Endothelial cell of umbilical vein (primary cell): ENCODE measurements at regions not wholly inside any gene's neighbourhood (a gene's known extent, or its start where the extent isn't known, plus 50 kb on each side); places are given as distances from the start of the nearest gene placed in this dataset.

ENCODE experiments used
- BruUV-seq: library from RNA; stranded (reverse); fragments of 400-500 nt; replicated peaks from 2 replicates; lab custom pipeline; 2021; lab: Mats Ljungman, UMichigan
- CTCF ChIA-PET: fragments of 300-600, 350-600 bp; sonication (Branson Sonifier 250); formaldehyde crosslinking; loops from one replicate; lab custom pipeline; 2021; ENCODE audit warnings: antibody characterized with exemption, inconsistent platforms; lab: Charles Lee
- POLR2A ChIA-PET: fragments of 300-600, 350-600 bp; sonication (Branson Sonifier 250); formaldehyde crosslinking; loops from one replicate; lab custom pipeline; 2021; ENCODE audit warnings: antibody characterized with exemption, inconsistent platforms; lab: Charles Lee
- DNase-seq: peaks from one replicate; pipeline ENCODE4 v3.0.0-alpha.2; 2011; ENCODE audit warnings: low read depth, low spot score
- FAIRE-seq: peaks from 2 replicates; lab custom pipeline; 2011; peaks lifted over from hg19 to GRCh38; lab: Jason Lieb, UNC
- H2AFZ ChIP-seq: 2 replicates; pipeline ENCODE4 v1.6.0; 2012; ENCODE audit warnings: low read depth, low read length, control low read depth, inconsistent platforms
- H3K27ac ChIP-seq: 2 replicates; pipeline ENCODE4 v1.5.1; 2011; ENCODE audit warnings: low read depth, mild to moderate bottlenecking, control low read depth, low read length, moderate library complexity; ENCODE audit not compliant: insufficient read depth
- H3K27me3 ChIP-seq, 2 experiments: 2 replicates each; pipeline versions ENCODE4 v1.6.0 to v1.6.1; 2011; ENCODE audit warnings: low read length in 2 of 2, mixed read lengths in 1 of 2; ENCODE audit not compliant: control insufficient read depth in 2 of 2, insufficient read depth in 2 of 2
- H3K36me3 ChIP-seq, 2 experiments: 2 replicates in 1 of 2; 3 replicates in 1 of 2; pipeline ENCODE4 v1.5.1; 2011; ENCODE audit warnings: low read length in 2 of 2, mild to moderate bottlenecking in 1 of 2, moderate library complexity in 1 of 2; ENCODE audit not compliant: control insufficient read depth in 2 of 2, insufficient read depth in 2 of 2; ENCODE audit errors: extremely low read depth in 1 of 2
- H3K4me1 ChIP-seq: 3 replicates; pipeline ENCODE4 v1.5.1; 2011; ENCODE audit warnings: mild to moderate bottlenecking, low read length; ENCODE audit not compliant: control insufficient read depth, insufficient read depth; ENCODE audit errors: extremely low read depth
- H3K4me2 ChIP-seq: 2 replicates; pipeline ENCODE4 v1.6.1; 2011; ENCODE audit warnings: low read length, control low read depth, mixed read lengths; ENCODE audit not compliant: insufficient read depth
- H3K4me3 ChIP-seq, 3 experiments: fragments of 200-600 bp in 1 of 3; sonication (generic), shearing (Covaris generic) in 1 of 3; replicated peaks in 1 of 3; 2 replicates each; pipeline ENCODE4 v1.5.1; 2011 to 2016; ENCODE audit warnings: control low read depth in 3 of 3, low read length in 3 of 3, mild to moderate bottlenecking in 2 of 3, inconsistent platforms in 1 of 3, low read depth in 1 of 3, moderate library complexity in 1 of 3; ENCODE audit not compliant: insufficient read depth in 1 of 3
- H3K79me2 ChIP-seq: 2 replicates; pipeline ENCODE4 v1.6.0; 2012; ENCODE audit warnings: low read length, inconsistent platforms; ENCODE audit not compliant: control insufficient read depth, insufficient read depth
- H3K9ac ChIP-seq: replicated peaks from 2 replicates; pipeline ENCODE3; 2011; ENCODE audit warnings: low read length, control low read depth; ENCODE audit not compliant: insufficient read depth; ENCODE audit errors: extremely low read depth
- H3K9me1 ChIP-seq: replicated peaks from 3 replicates; pipeline ENCODE4 v1.6.0; 2011; ENCODE audit warnings: mild to moderate bottlenecking, low read length; ENCODE audit not compliant: control insufficient read depth, insufficient read depth; ENCODE audit errors: extremely low read depth
- H3K9me3 ChIP-seq: replicated peaks from 2 replicates; pipeline ENCODE4 v1.5.1; 2012; ENCODE audit warnings: low read length, inconsistent platforms; ENCODE audit not compliant: control insufficient read depth, insufficient read depth
- H4K20me1 ChIP-seq: replicated peaks from 2 replicates; pipeline ENCODE3; 2011; ENCODE audit warnings: mild to moderate bottlenecking, low read length; ENCODE audit not compliant: control insufficient read depth, insufficient read depth; ENCODE audit errors: extremely low read depth
- EZH2 ChIP-seq: IDR thresholded peaks from 2 replicates; pipeline ENCODE4 v1.6.1; 2012; ENCODE audit warnings: borderline replicate concordance, low read depth, mild to moderate bottlenecking, moderate library complexity, low read length, inconsistent platforms; ENCODE audit not compliant: severe bottlenecking
- FOS ChIP-seq: IDR thresholded peaks from 2 replicates; pipeline ENCODE4 v1.6.1; 2011; ENCODE audit warnings: mild to moderate bottlenecking, low read length, moderate library complexity, borderline replicate concordance; ENCODE audit not compliant: insufficient read depth
- GATA2 ChIP-seq: IDR thresholded peaks from 2 replicates; pipeline ENCODE4 v1.7.0; 2011; ENCODE audit warnings: low read depth, mild to moderate bottlenecking, moderate library complexity, mixed read lengths, low read length; ENCODE audit not compliant: insufficient read length, insufficient read depth
- JUN ChIP-seq: IDR thresholded peaks from 2 replicates; pipeline ENCODE4 v1.6.1; 2011; ENCODE audit warnings: borderline replicate concordance, low read depth; ENCODE audit not compliant: insufficient read length, insufficient read depth
- MYC ChIP-seq: IDR thresholded peaks from one replicate; pipeline ENCODE4 v1.6.1; 2011; ENCODE audit warnings: mild to moderate bottlenecking, low read depth, low read length
- POLR2A ChIP-seq: IDR thresholded peaks from 2 replicates; pipeline ENCODE4 v1.6.1; 2012; ENCODE audit warnings: low read depth, mild to moderate bottlenecking, control low read depth, low read length
- POLR2AphosphoS5 ChIP-seq: IDR thresholded peaks from 2 replicates; pipeline ENCODE4 v1.6.1; 2012; ENCODE audit warnings: low read depth, mild to moderate bottlenecking, control low read depth, low read length, moderate library complexity; ENCODE audit not compliant: insufficient read depth
- dilution Hi-C: fragments of 300-500 bp; cut with MboI; formaldehyde crosslinking; loops from one replicate; pipeline ENCODE4 v1.15.0; 2019; ENCODE audit warnings: low sequenced_read_pairs; ENCODE audit not compliant: extremely low pct_ligation_motif_present
- intact Hi-C: fragments of 100-400 bp; cut with micrococcal nuclease; formaldehyde crosslinking; loops from one replicate; pipeline ENCODE4 v1.10.0; 2022
- TF ChIP-seq, protein P1 (sequence below), 2 donors: IDR thresholded peaks; 1 replicate in 1 of 2; 2 replicates in 1 of 2; pipeline ENCODE4 v1.5.1; 2011; ENCODE audit warnings: low read length in 2 of 2, mild to moderate bottlenecking in 2 of 2, moderate library complexity in 2 of 2, control low read depth in 1 of 2, inconsistent platforms in 1 of 2, low read depth in 1 of 2; ENCODE audit not compliant: insufficient read depth in 1 of 2; ENCODE audit errors: extremely low read depth in 1 of 2
- TF ChIP-seq, protein P2 (sequence below): IDR thresholded peaks from 2 replicates; pipeline ENCODE4 v1.6.1; 2011; ENCODE audit not compliant: insufficient read depth, insufficient read length

DNA sequence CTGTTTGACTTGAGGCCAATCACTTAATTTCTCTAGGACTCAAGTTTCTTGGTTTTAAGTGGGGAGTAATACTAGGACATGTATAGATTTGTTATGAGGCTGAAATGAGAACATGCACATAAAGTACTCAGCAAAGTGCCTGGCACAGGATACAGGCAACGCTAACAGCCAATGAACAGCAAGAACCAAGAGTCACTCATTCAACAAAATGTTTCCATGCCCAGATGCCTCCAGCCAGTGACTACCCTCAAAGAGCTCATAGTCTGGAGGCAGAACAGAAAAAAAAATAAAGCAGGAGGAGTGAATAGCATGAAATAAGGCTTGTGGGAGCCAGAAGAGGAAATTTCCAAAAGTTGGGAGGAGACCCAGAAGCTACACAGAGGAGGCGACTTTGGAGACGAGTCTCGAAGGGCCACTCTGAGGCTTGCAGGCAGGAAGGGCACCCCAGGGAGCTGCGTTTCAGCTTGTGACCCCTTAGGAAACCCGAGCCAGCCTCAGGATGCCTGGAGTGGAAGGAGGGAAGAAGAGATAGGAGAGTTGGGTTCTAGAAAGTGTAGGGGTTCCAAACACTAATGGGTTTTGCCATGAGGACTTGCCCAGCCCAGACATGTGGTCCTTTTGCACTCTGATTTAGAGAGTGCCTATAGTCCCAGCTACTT lies 70.0 kb downstream of the CXCL12 start:
- Histone ChIP-seq H3K4me2 (no peak overlapping the region), H2AFZ (no peak overlapping the region), H3K9ac (no peak overlapping the region), H3K27ac (no peak overlapping the region), H3K4me1 (no peaks in the 10 kb centered on the region), H3K4me3 (no peak overlapping the region), H3K27me3 (no peaks in the 10 kb centered on the region), H3K9me1 (no peaks in the 10 kb centered on the region), H3K79me2 (no peaks in the 10 kb centered on the region), H4K20me1 (no peaks in the 10 kb centered on the region), H3K9me3 (no peaks in the 10 kb centered on the region), H3K36me3 (no peaks in the 10 kb centered on the region)
- dilution Hi-C loops: no loop called here
- no peak for FAIRE-seq
- POLR2A ChIA-PET: no interaction called here
- intact Hi-C loops: loop anchor here (10.0 kb wide), 1 partner anchor 390 kb away; no protein-coding TSS in a partner anchor
- no peak for DNase-seq
- no TSS peak for BruUV-seq
- CTCF ChIA-PET: no interaction called here
- TF ChIP-seq POLR2A (no peak), FOS (no peak), POLR2AphosphoS5 (no peak), GATA2 (no peak), EZH2 (no peak), MYC (no peak), JUN (no peak)
- TF ChIP-seq, protein P1, sequence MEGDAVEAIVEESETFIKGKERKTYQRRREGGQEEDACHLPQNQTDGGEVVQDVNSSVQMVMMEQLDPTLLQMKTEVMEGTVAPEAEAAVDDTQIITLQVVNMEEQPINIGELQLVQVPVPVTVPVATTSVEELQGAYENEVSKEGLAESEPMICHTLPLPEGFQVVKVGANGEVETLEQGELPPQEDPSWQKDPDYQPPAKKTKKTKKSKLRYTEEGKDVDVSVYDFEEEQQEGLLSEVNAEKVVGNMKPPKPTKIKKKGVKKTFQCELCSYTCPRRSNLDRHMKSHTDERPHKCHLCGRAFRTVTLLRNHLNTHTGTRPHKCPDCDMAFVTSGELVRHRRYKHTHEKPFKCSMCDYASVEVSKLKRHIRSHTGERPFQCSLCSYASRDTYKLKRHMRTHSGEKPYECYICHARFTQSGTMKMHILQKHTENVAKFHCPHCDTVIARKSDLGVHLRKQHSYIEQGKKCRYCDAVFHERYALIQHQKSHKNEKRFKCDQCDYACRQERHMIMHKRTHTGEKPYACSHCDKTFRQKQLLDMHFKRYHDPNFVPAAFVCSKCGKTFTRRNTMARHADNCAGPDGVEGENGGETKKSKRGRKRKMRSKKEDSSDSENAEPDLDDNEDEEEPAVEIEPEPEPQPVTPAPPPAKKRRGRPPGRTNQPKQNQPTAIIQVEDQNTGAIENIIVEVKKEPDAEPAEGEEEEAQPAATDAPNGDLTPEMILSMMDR (IDR thresholded peaks at IDR 0.05; ENCODE audit: extremely low read depth in 1 of 2, insufficient read depth in 1 of 2, low read depth in 1 of 2, low read length in 2 of 2): no peak
- TF ChIP-seq, protein P2, sequence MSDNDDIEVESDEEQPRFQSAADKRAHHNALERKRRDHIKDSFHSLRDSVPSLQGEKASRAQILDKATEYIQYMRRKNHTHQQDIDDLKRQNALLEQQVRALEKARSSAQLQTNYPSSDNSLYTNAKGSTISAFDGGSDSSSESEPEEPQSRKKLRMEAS: no peak
